HCT116 (cell line): ENCODE measurements at regions not wholly inside any gene's neighbourhood (a gene's known extent, or its start where the extent isn't known, plus 50 kb on each side); places are given as distances from the start of the nearest gene placed in this dataset.

ENCODE experiments used
- ATAC-seq: fragments of 200-7000 bp; cut with Tn5 transposase; 2 replicates; pipeline ENCODE4 v1.9.1; 2020; ENCODE audit warnings: mild to moderate bottlenecking, moderate library complexity
- BruUV-seq: library from RNA; stranded (reverse); fragments of 400-500 nt; replicated peaks from 2 replicates; lab custom pipeline; 2021; lab: Mats Ljungman, UMichigan
- CTCF ChIA-PET: fragments of 300-600 bp; sonication (Branson Sonifier 250); formaldehyde crosslinking; loops from one replicate; lab custom pipeline; 2021; ENCODE audit warnings: antibody characterized with exemption; lab: Charles Lee
- POLR2A ChIA-PET: fragments of 300-600, 350-600 bp; sonication (Branson Sonifier 250); formaldehyde crosslinking; loops from one replicate; lab custom pipeline; 2021; ENCODE audit warnings: antibody characterized with exemption; lab: Charles Lee
- RAD21 ChIA-PET, 2 experiments: fragments of 300-600 bp; sonication (Branson Sonifier 250); formaldehyde crosslinking; loops; one replicate each; lab custom pipeline; 2023; ENCODE audit warnings: low total read pairs in 2 of 2; ENCODE audit not compliant: uncharacterized antibody in 2 of 2, unreplicated experiment in 2 of 2, low non-redundant PET in 1 of 2; lab: Charles Lee
- DNase-seq: peaks from one replicate; pipeline ENCODE4 v3.0.0-alpha.2; 2010; ENCODE audit warnings: low read depth, low spot score
- H2AFZ ChIP-seq: fragments of 200-600 bp; shearing (Covaris generic), sonication (generic); 2 replicates; pipeline ENCODE4 v1.6.1; 2017; ENCODE audit warnings: low read depth, mixed run types, mixed read lengths, antibody characterized with exemption, low read length; ENCODE audit not compliant: poor library complexity, severe bottlenecking
- H3K27ac ChIP-seq: 2 replicates; pipeline ENCODE4 v1.5.1; 2012; ENCODE audit warnings: low read depth, low read length
- H3K27me3 ChIP-seq: fragments of 200-600 bp; sonication (generic); 2 replicates; pipeline ENCODE4 v1.6.1; 2016; ENCODE audit warnings: mixed run types, low read length, mixed read lengths; ENCODE audit not compliant: insufficient read depth
- H3K36me3 ChIP-seq, 2 experiments: fragments of 200-500 bp in 1 of 2; fragments of 200-600 bp in 1 of 2; sonication (Bioruptor generic) in 1 of 2; sonication (generic) in 1 of 2; 2 replicates each; pipeline versions ENCODE4 v1.5.1 to v1.6.1; 2014 to 2016; ENCODE audit warnings: low read length in 2 of 2, inconsistent platforms in 1 of 2, mixed read lengths in 1 of 2, mixed run types in 1 of 2; ENCODE audit not compliant: insufficient read depth in 2 of 2, control insufficient read depth in 1 of 2
- H3K4me1 ChIP-seq, 2 experiments: fragments of 200-600 bp in 1 of 2; sonication (generic) in 1 of 2; 2 replicates each; pipeline versions ENCODE4 v1.5.1 to v1.6.1; 2012 to 2017; ENCODE audit warnings: low read length in 2 of 2, inconsistent platforms in 1 of 2, mild to moderate bottlenecking in 1 of 2, mixed read lengths in 1 of 2, mixed run types in 1 of 2, moderate library complexity in 1 of 2; ENCODE audit not compliant: insufficient read depth in 2 of 2, control insufficient read depth in 1 of 2
- H3K4me2 ChIP-seq: fragments of 200-600 bp; sonication (generic); 2 replicates; pipeline ENCODE4 v1.6.1; 2017; ENCODE audit warnings: mixed run types, low read length, mixed read lengths
- H3K4me3 ChIP-seq, 2 experiments: fragments of 200-600 bp in 1 of 2; sonication (generic) in 1 of 2; replicated peaks in 1 of 2; 2 replicates each; pipeline ENCODE4 v1.5.1; 2011 to 2016; ENCODE audit warnings: low read length in 2 of 2, control low read depth in 1 of 2, low read depth in 1 of 2, mild to moderate bottlenecking in 1 of 2, mixed read lengths in 1 of 2, mixed run types in 1 of 2
- H3K79me2 ChIP-seq: fragments of 200-600 bp; sonication (generic); 2 replicates; pipeline ENCODE4 v1.6.1; 2017; ENCODE audit warnings: mild to moderate bottlenecking, mixed run types, low read length, moderate library complexity, mixed read lengths; ENCODE audit not compliant: insufficient read depth
- H3K9ac ChIP-seq: fragments of 200-600 bp; sonication (generic); 2 replicates; pipeline ENCODE4 v1.6.1; 2016; ENCODE audit warnings: low read length, mixed read lengths
- H3K9me2 ChIP-seq: fragments of 200-600 bp; sonication (generic), shearing (Covaris generic); 2 replicates; pipeline ENCODE4 v1.6.1; 2017; ENCODE audit warnings: mixed run types, mild to moderate bottlenecking, moderate library complexity; ENCODE audit not compliant: insufficient read depth
- H3K9me3 ChIP-seq, 2 experiments: fragments of 200-500 bp in 1 of 2; fragments of 200-600 bp in 1 of 2; sonication (Bioruptor generic) in 1 of 2; sonication (generic) in 1 of 2; 2 replicates each; pipeline ENCODE4 v1.6.1; 2014 to 2017; ENCODE audit warnings: low read length in 2 of 2, mixed read lengths in 2 of 2, inconsistent platforms in 1 of 2, low read depth in 1 of 2, mild to moderate bottlenecking in 1 of 2, mixed run types in 1 of 2, moderate library complexity in 1 of 2; ENCODE audit not compliant: control insufficient read depth in 1 of 2, insufficient read depth in 1 of 2
- H4K20me1 ChIP-seq: fragments of 200-600 bp; sonication (generic), shearing (Covaris generic); 2 replicates; pipeline ENCODE4 v1.6.1; 2017; ENCODE audit warnings: mixed run types, mild to moderate bottlenecking, moderate library complexity; ENCODE audit not compliant: insufficient read depth
- CBX3 ChIP-seq: IDR thresholded peaks from 2 replicates; pipeline ENCODE4 v1.6.1; 2012; ENCODE audit warnings: low read depth
- EGR1 ChIP-seq: IDR thresholded peaks from 2 replicates; pipeline ENCODE4 v1.6.1; 2012; ENCODE audit warnings: low read depth
- ELF1 ChIP-seq: IDR thresholded peaks from 2 replicates; pipeline ENCODE4 v1.6.1; 2012; ENCODE audit warnings: low read depth, borderline replicate concordance
- EZH2phosphoT487 ChIP-seq: fragments of 200-600 bp; IDR thresholded peaks from 2 replicates; pipeline ENCODE4 v1.6.1; 2018; ENCODE audit warnings: antibody characterized with exemption, borderline replicate concordance
- FOSL1 ChIP-seq: IDR thresholded peaks from 2 replicates; pipeline ENCODE4 v1.6.1; 2012; ENCODE audit warnings: low read depth
- POLR2A ChIP-seq: IDR thresholded peaks from 2 replicates; pipeline ENCODE4 v1.7.0; 2011; ENCODE audit warnings: borderline replicate concordance; ENCODE audit not compliant: insufficient read depth, insufficient read length; ENCODE audit errors: extremely low read depth
- POLR2AphosphoS5 ChIP-seq: IDR thresholded peaks from 2 replicates; pipeline ENCODE4 v1.6.1; 2011; ENCODE audit warnings: mild to moderate bottlenecking, low read depth, low read length, moderate library complexity
- RAD21 ChIP-seq: IDR thresholded peaks from 2 replicates; pipeline ENCODE4 v1.6.1; 2012; ENCODE audit warnings: low read depth, mild to moderate bottlenecking
- REST ChIP-seq: IDR thresholded peaks from 2 replicates; pipeline ENCODE4 v1.6.1; 2012; ENCODE audit warnings: low read depth
- SIN3A ChIP-seq: IDR thresholded peaks from 2 replicates; pipeline ENCODE4 v1.6.1; 2012; ENCODE audit warnings: low read depth
- SRF ChIP-seq: IDR thresholded peaks from 2 replicates; pipeline ENCODE4 v1.6.1; 2012; ENCODE audit warnings: low read depth
- TCF7L2 ChIP-seq: IDR thresholded peaks from 2 replicates; pipeline ENCODE4 v1.7.0; 2011; ENCODE audit warnings: borderline replicate concordance, inconsistent platforms; ENCODE audit not compliant: insufficient read depth, insufficient read length; ENCODE audit errors: extremely low read depth
- YY1 ChIP-seq: IDR thresholded peaks from 2 replicates; pipeline ENCODE4 v1.6.1; 2011; ENCODE audit warnings: low read length, low read depth, moderate library complexity, mild to moderate bottlenecking; ENCODE audit not compliant: insufficient replicate concordance; ENCODE audit errors: extremely low read depth
- ZFX ChIP-seq: fragments of 450-650 bp; IDR thresholded peaks from 2 replicates; pipeline ENCODE4 v1.6.1; 2017
- ZNF274 ChIP-seq: fragments of 200-500 bp; sonication (Bioruptor generic); IDR thresholded peaks from 2 replicates; pipeline ENCODE4 v1.6.1; 2014; ENCODE audit warnings: mild to moderate bottlenecking, low read depth, low read length, inconsistent platforms
- intact Hi-C: fragments of 100-400 bp; cut with micrococcal nuclease; formaldehyde crosslinking; loops from 2 replicates; pipeline ENCODE4 v1.10.0; 2022
- TF ChIP-seq, protein P1 (sequence below), 3 experiments: fragments of 200-600 bp in 1 of 3; sonication (generic) in 1 of 3; IDR thresholded peaks in 2 of 3; conservative IDR thresholded peaks in 1 of 3; 2 replicates each; pipeline ENCODE4 v1.5.1; 2012 to 2017; ENCODE audit warnings: low read depth in 2 of 3, low read length in 2 of 3, antibody characterized with exemption in 1 of 3, borderline replicate concordance in 1 of 3, control low read depth in 1 of 3, mild to moderate bottlenecking in 1 of 3, mixed read lengths in 1 of 3, mixed run types in 1 of 3, moderate library complexity in 1 of 3; ENCODE audit not compliant: insufficient read depth in 1 of 3

- TF ChIP-seq EZH2phosphoT487, result no peak
- TF ChIP-seq REST, result no peak
- no peak for TF ChIP-seq FOSL1
- no peak for TF ChIP-seq ZNF274
- TF ChIP-seq TCF7L2, result no peak
- no peak for TF ChIP-seq YY1
- no peak for TF ChIP-seq POLR2AphosphoS5
- no peak for TF ChIP-seq ZFX
- no peak for TF ChIP-seq RAD21
- TF ChIP-seq POLR2A, result no peak
- TF ChIP-seq ELF1, result no peak
- TF ChIP-seq CBX3, result no peak
- TF ChIP-seq, protein P1, sequence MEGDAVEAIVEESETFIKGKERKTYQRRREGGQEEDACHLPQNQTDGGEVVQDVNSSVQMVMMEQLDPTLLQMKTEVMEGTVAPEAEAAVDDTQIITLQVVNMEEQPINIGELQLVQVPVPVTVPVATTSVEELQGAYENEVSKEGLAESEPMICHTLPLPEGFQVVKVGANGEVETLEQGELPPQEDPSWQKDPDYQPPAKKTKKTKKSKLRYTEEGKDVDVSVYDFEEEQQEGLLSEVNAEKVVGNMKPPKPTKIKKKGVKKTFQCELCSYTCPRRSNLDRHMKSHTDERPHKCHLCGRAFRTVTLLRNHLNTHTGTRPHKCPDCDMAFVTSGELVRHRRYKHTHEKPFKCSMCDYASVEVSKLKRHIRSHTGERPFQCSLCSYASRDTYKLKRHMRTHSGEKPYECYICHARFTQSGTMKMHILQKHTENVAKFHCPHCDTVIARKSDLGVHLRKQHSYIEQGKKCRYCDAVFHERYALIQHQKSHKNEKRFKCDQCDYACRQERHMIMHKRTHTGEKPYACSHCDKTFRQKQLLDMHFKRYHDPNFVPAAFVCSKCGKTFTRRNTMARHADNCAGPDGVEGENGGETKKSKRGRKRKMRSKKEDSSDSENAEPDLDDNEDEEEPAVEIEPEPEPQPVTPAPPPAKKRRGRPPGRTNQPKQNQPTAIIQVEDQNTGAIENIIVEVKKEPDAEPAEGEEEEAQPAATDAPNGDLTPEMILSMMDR (IDR thresholded peaks at IDR 0.05 in 2 of 3, conservative IDR thresholded peaks at IDR 0.05 in 1 of 3; ENCODE audit: borderline replicate concordance in 1 of 3, insufficient read depth in 1 of 3, low read depth in 2 of 3, low read length in 2 of 3), result no peak
- TF ChIP-seq SIN3A, result no peak
- no peak for TF ChIP-seq SRF
- TF ChIP-seq EGR1, result no peak
- H3K79me2 ChIP-seq, result no peaks in the 10 kb centered on the region
- no peaks in the 10 kb centered on the region for H3K4me1 ChIP-seq
- no peaks in the 10 kb centered on the region for H3K9me2 ChIP-seq
- H3K9me3 ChIP-seq, result no peaks in the 10 kb centered on the region
- no peak overlapping the region for H3K27ac ChIP-seq
- intact Hi-C loops, result no loop called here
- H3K27me3 ChIP-seq, result no peaks in the 10 kb centered on the region
- no peak overlapping the region for H3K4me2 ChIP-seq
- H3K4me3 ChIP-seq, result no peak overlapping the region
- ATAC-seq (no peak), DNase-seq (no peak)
- no peak overlapping the region for H2AFZ ChIP-seq
- no peaks in the 10 kb centered on the region for H4K20me1 ChIP-seq
- CTCF ChIA-PET, result no interaction called here
- POLR2A ChIA-PET, result no interaction called here
- BruUV-seq, result no TSS peak
- H3K36me3 ChIP-seq, result no peaks in the 10 kb centered on the region
- RAD21 ChIA-PET, result no interaction called here
- H3K9ac ChIP-seq, result no peak overlapping the region
Measured at GRCh38 chr2:114044985-114045384, 155.1 kb downstream of the ACTR3 start.
